ENCODE measurements at regions not wholly inside any gene's neighbourhood (a gene's known extent, or its start where the extent isn't known, plus 50 kb on each side); places are given as distances from the start of the nearest gene placed in this dataset.
"Not testable (repeated sequence)": the region's sequence is repeated elsewhere in the genome, so short reads cannot be mapped to it uniquely, and the experiment has no call there.

DNA sequence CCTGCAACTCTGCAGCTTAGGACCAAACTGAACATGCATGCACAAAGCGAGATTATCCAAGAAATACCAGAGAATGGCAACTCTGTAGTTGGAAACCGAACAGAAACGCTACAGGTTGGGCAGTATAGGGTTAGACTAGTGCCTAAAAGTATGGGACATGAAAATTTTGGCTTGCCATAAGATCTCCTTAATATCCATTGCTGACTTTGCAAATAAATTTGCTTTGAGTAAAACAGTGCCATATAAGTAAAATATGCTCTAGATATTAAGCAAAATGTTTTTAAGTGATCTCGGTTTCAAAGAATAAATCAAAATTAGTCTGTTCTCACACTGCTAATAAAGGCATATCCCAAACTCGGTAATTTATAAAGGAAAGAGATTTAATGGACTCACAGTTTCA lies 456.0 kb downstream of the PRDM9 start:
- in situ Hi-C loops (cut with MboI; ENCODE audit: low sequenced_read_pairs), result no loop called here
- H3K27me3 ChIP-seq (ENCODE audit: low read depth), result no peaks in the 10 kb centered on the region
- no peaks in the 10 kb centered on the region for H3K9me3 ChIP-seq
- no peak for DNase-seq (ENCODE audit: low spot score in 2 of 2)
- H3K4me3 ChIP-seq, result no peak overlapping the region
- no peaks in the 10 kb centered on the region for H3K36me3 ChIP-seq (replicated peaks)
- no peaks in the 10 kb centered on the region for H3K4me1 ChIP-seq

DNA sequence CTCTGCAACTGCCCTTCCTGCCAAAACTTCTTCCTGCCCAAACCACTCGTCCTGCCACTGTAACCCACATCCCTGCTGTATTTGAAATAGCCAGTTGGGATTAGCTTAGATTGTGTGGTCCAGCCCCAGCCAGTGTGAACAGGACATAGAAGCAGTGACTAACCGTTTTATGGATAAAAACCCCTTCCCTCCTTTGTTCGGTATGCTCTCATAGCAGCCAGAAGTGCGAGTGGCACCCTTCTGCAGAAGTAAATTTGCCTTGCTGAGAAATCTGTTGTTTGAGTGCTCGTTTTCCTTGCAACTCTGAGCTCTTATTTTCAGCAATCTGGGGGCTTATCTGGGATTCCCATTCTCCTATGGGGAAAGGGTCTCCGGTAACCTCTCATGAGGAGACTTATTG lies 470.0 kb downstream of the PRDM9 start:
- in situ Hi-C loops (cut with MboI; ENCODE audit: low sequenced_read_pairs), result no loop called here
- H3K27me3 ChIP-seq (ENCODE audit: low read depth), result no peaks in the 10 kb centered on the region
- H3K9me3 ChIP-seq, result 0 out of 2 replicates have a peak, but pooled peaks cover 4% of the 10 kb centered on the region

DNA sequence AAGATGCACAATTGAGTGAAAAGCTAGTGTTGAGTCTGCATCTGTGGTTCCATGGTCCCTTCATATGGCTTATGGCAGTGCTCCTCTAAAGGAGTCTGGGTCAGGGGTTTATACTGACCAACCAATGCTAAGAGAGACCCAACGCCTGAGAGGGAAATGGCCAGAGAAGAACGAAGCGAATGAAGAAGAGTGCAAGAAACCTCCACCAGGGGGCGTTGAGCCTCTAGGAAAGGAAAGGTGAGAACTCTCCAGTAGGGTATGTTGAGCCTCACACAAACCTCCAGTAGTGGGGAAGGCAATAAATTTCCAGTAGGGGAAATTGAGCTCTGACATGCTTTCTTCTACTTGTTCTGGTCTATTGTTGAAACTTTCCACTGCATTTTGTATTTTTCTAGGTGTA lies 470.6 kb downstream of the PRDM9 start:
- H3K4me3 ChIP-seq, result no peak overlapping the region
- peak; percentile 41 to 76 for DNase-seq (ENCODE audit: low spot score in 2 of 2)
- no peaks in the 10 kb centered on the region for H3K27me3 ChIP-seq (ENCODE audit: low read depth)
- H3K36me3 ChIP-seq (replicated peaks), result no peaks in the 10 kb centered on the region
- H3K4me1 ChIP-seq, result no peaks in the 10 kb centered on the region
- 0 out of 2 replicates have a peak, but pooled peaks cover 4% of the 10 kb centered on the region for H3K9me3 ChIP-seq
- in situ Hi-C loops (cut with MboI; ENCODE audit: low sequenced_read_pairs), result no loop called here

More for the DNA sequence above, 470.0 kb downstream of the PRDM9 start:
- Histone ChIP-seq H3K4me1 (no peaks in the 10 kb centered on the region), H3K36me3 (replicated peaks) (no peaks in the 10 kb centered on the region), H3K4me3 (no peak overlapping the region)
- DNase-seq (ENCODE audit: low spot score in 2 of 2), result no peak

DNA sequence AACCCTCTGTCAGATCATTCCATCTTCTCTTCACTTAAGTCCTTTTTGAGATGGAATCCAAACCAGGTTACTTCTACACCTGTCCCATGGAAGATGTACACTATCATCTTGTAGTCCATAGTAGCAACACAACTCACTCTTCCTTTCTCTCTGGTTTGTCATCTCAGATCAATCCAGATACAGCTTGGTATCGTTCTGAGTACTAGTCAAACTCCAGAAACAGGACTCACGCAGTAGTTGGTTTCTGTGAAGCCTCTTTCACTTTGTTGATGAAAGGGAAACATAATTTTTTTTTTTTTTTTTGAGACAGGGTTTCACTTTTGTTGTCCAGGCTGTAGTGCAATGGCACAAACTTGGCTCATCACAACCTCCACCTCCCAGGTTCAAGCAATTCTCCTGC lies 484.0 kb downstream of the PRDM9 start:
- Histone ChIP-seq H3K4me3 (no peak overlapping the region), H3K9me3 (no peaks in the 10 kb centered on the region), H3K4me1 (no peaks in the 10 kb centered on the region), H3K27me3 (ENCODE audit: low read depth) (peaks cover 2% of the 10 kb centered on the region; the same call in 1 of the 2 replicates), H3K36me3 (replicated peaks) (no peaks in the 10 kb centered on the region)
- in situ Hi-C loops (cut with MboI; ENCODE audit: low sequenced_read_pairs), result no loop called here
- DNase-seq (ENCODE audit: low spot score in 2 of 2), result no peak

- Histone ChIP-seq H3K9me3 (no peaks in the 10 kb centered on the region), H3K27me3 (ENCODE audit: low read depth) (no peaks in the 10 kb centered on the region; the same call in 1 of the 2 replicates), H3K4me1 (no peaks in the 10 kb centered on the region), H3K36me3 (replicated peaks) (no peaks in the 10 kb centered on the region), H3K4me3 (no peak overlapping the region)
- in situ Hi-C loops (cut with MboI; ENCODE audit: low sequenced_read_pairs), result no loop called here
- no peak for DNase-seq (ENCODE audit: low spot score in 2 of 2)
Observed at GRCh38 chr5:23994581-23995370, 487.4 kb downstream of the PRDM9 start.

GRCh38 chr5:23996525-23996924 lies 489.1 kb downstream of the PRDM9 start:
- Histone ChIP-seq H3K4me3 (no peak overlapping the region), H3K9me3 (no peaks in the 10 kb centered on the region), H3K36me3 (replicated peaks) (no peaks in the 10 kb centered on the region), H3K27me3 (ENCODE audit: low read depth) (no peaks in the 10 kb centered on the region; the same call in 1 of the 2 replicates), H3K4me1 (no peaks in the 10 kb centered on the region)
- no peak for DNase-seq (ENCODE audit: low spot score in 2 of 2)
- in situ Hi-C loops (cut with MboI; ENCODE audit: low sequenced_read_pairs), result no loop called here

DNA sequence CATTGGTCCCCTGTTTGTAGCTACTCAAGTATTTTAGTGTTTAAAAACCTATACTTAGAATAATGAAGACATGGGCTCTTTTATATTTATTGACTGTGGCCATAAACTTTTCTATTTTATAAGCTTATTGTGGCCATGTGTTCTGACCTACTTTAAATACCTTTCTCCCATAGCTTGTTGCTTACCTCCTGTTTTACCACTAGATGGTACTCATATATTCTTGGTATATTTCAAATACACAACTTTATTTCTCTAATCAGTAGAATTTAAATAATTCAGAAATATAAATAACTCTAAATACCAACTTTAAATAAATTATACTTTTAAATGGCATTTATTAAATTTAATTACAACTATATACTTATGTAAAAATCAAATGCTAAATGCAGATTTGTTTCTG lies 498.0 kb downstream of the PRDM9 start:
- in situ Hi-C loops (cut with MboI; ENCODE audit: low sequenced_read_pairs), result no loop called here
- no peak for DNase-seq (ENCODE audit: low spot score in 2 of 2)
- no peaks in the 10 kb centered on the region for H3K36me3 ChIP-seq (replicated peaks)
- no peaks in the 10 kb centered on the region for H3K27me3 ChIP-seq (ENCODE audit: low read depth)
- no peaks in the 10 kb centered on the region for H3K9me3 ChIP-seq
- no peak overlapping the region for H3K4me3 ChIP-seq
- no peaks in the 10 kb centered on the region for H3K4me1 ChIP-seq

- H3K4me1 ChIP-seq; H3K36me3 ChIP-seq (replicated peaks); H3K27me3 ChIP-seq (ENCODE audit: low read depth); H3K4me3 ChIP-seq; DNase-seq (ENCODE audit: low spot score in 2 of 2); in situ Hi-C loops (cut with MboI; ENCODE audit: low sequenced_read_pairs); H3K9me3 ChIP-seq: not testable (repeated sequence)
Observed at GRCh38 chr5:24017710-24018109, 510.3 kb downstream of the PRDM9 start.

- H3K9me3 ChIP-seq, result no peaks in the 10 kb centered on the region
- no peaks in the 10 kb centered on the region for H3K27me3 ChIP-seq (ENCODE audit: low read depth)
- no peak overlapping the region for H3K4me3 ChIP-seq
- H3K4me1 ChIP-seq, result no peaks in the 10 kb centered on the region
- no peak for DNase-seq (ENCODE audit: low spot score in 2 of 2)
- in situ Hi-C loops (cut with MboI; ENCODE audit: low sequenced_read_pairs), result no loop called here
- no peaks in the 10 kb centered on the region for H3K36me3 ChIP-seq (replicated peaks)
Observed at GRCh38 chr5:24026288-24026687, 518.9 kb downstream of the PRDM9 start.

GRCh38 chr5:24042688-24043087 lies 535.3 kb downstream of the PRDM9 start:
- H3K36me3 ChIP-seq (replicated peaks), result no peaks in the 10 kb centered on the region
- no peaks in the 10 kb centered on the region for H3K4me1 ChIP-seq
- no peak for DNase-seq (ENCODE audit: low spot score in 2 of 2)
- in situ Hi-C loops (cut with MboI; ENCODE audit: low sequenced_read_pairs), result no loop called here
- H3K9me3 ChIP-seq, result no peaks in the 10 kb centered on the region
- no peaks in the 10 kb centered on the region; the same call in 1 of the 2 replicates for H3K27me3 ChIP-seq (ENCODE audit: low read depth)
- no peak overlapping the region for H3K4me3 ChIP-seq

DNA sequence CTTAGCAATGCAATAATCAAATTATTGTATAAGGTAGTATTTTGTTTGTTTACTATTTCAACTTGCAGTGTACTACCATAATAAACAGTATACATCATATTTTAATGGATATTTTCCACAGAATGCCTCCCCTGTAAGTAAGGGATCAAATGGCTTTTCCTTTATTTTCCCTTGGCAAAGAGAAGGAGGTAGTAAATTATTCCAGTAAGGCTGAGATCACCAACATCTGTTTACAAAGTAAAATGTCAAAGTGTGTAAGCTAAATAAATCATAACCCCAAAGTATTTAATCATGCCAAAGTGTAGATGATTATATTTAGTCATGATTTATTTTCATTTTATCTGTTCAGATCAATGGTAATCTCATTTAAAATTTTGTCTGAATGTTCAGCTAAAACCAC lies 537.6 kb downstream of the PRDM9 start:
- no peaks in the 10 kb centered on the region for H3K9me3 ChIP-seq
- in situ Hi-C loops (cut with MboI; ENCODE audit: low sequenced_read_pairs), result no loop called here

DNA sequence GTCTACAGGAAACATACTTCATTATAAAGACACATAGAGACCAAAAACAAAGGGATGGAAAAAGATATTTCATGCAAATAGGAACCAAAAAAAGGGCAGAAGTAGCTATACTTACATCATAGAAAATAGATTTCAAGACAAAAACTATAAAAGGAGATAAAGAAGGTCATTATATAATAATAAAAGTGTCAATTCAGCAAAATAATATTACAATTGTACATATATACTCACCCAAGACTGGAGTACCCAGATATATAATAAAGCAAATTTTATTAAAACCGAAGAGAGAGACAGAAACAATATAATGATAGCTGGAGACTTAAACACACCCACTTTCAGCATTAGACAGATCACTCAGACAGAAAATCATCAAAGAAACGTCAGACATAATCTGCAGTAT lies 546.3 kb downstream of the PRDM9 start:
- no peaks in the 10 kb centered on the region for H3K4me1 ChIP-seq
- DNase-seq (ENCODE audit: low spot score in 2 of 2), result no peak
- in situ Hi-C loops (cut with MboI; ENCODE audit: low sequenced_read_pairs), result no loop called here
- no peak overlapping the region for H3K4me3 ChIP-seq
- no peaks in the 10 kb centered on the region for H3K9me3 ChIP-seq
- H3K27me3 ChIP-seq (ENCODE audit: low read depth), result no peaks in the 10 kb centered on the region
- H3K36me3 ChIP-seq (replicated peaks), result no peaks in the 10 kb centered on the region

More for the DNA sequence above, 537.6 kb downstream of the PRDM9 start:
- Histone ChIP-seq H3K4me3 (no peak overlapping the region), H3K4me1 (no peaks in the 10 kb centered on the region), H3K36me3 (replicated peaks) (no peaks in the 10 kb centered on the region), H3K27me3 (ENCODE audit: low read depth) (no peaks in the 10 kb centered on the region; the same call in 1 of the 2 replicates)
- no peak for DNase-seq (ENCODE audit: low spot score in 2 of 2)

DNA sequence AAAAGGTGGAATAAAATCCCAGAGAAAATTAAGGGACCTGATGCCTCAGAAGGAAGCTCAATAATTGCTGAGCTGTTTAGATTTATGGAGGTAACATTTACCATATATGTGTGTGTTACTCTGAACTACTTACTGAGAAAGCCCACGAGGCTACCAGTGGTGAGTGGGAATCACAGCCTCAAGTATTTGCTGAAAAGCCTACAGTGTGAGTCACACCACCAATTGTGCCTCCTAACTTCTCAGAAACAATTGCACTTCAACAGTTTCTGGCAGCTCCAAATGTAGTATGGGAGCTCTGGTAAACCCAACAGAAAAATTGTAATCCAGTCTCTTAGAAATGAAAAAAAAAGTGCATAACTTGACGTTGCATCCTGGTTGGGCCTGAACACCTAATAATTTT lies 551.6 kb downstream of the PRDM9 start:
- in situ Hi-C loops (cut with MboI; ENCODE audit: low sequenced_read_pairs), result no loop called here
- no peak for DNase-seq (ENCODE audit: low spot score in 2 of 2)
- Histone ChIP-seq H3K36me3 (replicated peaks) (no peaks in the 10 kb centered on the region), H3K4me3 (no peak overlapping the region), H3K27me3 (ENCODE audit: low read depth) (no peaks in the 10 kb centered on the region), H3K4me1 (no peaks in the 10 kb centered on the region), H3K9me3 (no peaks in the 10 kb centered on the region)

GRCh38 chr5:24059716-24060115 lies 552.3 kb downstream of the PRDM9 start:
- no peak for DNase-seq (ENCODE audit: low spot score in 2 of 2)
- H3K9me3 ChIP-seq, result no peaks in the 10 kb centered on the region
- no peak overlapping the region for H3K4me3 ChIP-seq
- H3K36me3 ChIP-seq (replicated peaks), result no peaks in the 10 kb centered on the region
- no peaks in the 10 kb centered on the region for H3K4me1 ChIP-seq
- in situ Hi-C loops (cut with MboI; ENCODE audit: low sequenced_read_pairs), result no loop called here
- H3K27me3 ChIP-seq (ENCODE audit: low read depth), result no peaks in the 10 kb centered on the region

DNA sequence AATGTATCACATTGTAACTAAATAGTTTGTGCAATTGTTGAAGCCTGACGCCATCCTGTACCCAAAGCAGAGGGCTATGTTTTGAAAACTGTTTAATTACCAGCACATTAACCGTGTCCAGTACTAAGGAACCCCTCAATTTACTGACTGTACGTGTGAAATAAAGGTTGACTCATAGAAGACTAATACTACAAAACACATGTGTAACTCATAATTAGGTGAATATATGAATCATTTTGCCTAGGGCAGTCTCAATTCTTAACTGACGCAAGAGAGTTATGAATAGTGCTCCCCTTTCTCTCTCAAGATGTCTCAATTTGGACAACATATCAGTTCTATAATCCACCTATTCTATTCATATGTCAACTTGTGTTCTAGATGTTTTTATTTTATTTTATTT lies 558.4 kb downstream of the PRDM9 start:
- no peaks in the 10 kb centered on the region for H3K36me3 ChIP-seq (replicated peaks)
- no peaks in the 10 kb centered on the region for H3K9me3 ChIP-seq
- no peak overlapping the region for H3K4me3 ChIP-seq
- H3K27me3 ChIP-seq (ENCODE audit: low read depth), result no peaks in the 10 kb centered on the region
- in situ Hi-C loops (cut with MboI; ENCODE audit: low sequenced_read_pairs), result no loop called here
- H3K4me1 ChIP-seq, result no peaks in the 10 kb centered on the region
- no peak for DNase-seq (ENCODE audit: low spot score in 2 of 2)
